GM18907 (cell line): ENCODE measurements at regions not wholly inside any gene's neighbourhood (a gene's known extent, or its start where the extent isn't known, plus 50 kb on each side); places are given as distances from the start of the nearest gene placed in this dataset.

Experiments
- ATAC-seq: cut with Tn5 transposase; IDR thresholded peaks from one replicate; pipeline ENCODE4 v1.9.1; 2021; ENCODE audit warnings: mild to moderate bottlenecking, moderate library complexity; ENCODE audit not compliant: unreplicated experiment

DNA sequence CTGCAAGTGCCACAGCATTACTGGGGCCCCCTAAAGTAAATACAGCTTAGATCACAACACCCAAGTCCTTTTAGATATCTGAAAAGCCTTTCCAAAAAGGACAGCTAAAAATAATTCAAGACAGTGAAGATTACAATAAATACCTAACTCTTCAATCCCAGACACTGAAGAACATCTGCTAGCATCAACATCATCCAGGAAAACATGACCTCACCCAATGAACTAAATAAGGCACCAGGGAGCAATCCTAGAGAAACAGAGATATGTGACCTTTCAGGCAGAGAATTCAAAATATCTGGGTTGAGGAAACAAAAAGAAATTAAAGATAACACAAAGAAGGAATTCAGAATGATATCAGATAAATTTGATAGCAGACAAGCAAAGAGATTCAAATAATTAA is 71.7 kb upstream of the TTC14 start:
- ATAC-seq = no peak

DNA sequence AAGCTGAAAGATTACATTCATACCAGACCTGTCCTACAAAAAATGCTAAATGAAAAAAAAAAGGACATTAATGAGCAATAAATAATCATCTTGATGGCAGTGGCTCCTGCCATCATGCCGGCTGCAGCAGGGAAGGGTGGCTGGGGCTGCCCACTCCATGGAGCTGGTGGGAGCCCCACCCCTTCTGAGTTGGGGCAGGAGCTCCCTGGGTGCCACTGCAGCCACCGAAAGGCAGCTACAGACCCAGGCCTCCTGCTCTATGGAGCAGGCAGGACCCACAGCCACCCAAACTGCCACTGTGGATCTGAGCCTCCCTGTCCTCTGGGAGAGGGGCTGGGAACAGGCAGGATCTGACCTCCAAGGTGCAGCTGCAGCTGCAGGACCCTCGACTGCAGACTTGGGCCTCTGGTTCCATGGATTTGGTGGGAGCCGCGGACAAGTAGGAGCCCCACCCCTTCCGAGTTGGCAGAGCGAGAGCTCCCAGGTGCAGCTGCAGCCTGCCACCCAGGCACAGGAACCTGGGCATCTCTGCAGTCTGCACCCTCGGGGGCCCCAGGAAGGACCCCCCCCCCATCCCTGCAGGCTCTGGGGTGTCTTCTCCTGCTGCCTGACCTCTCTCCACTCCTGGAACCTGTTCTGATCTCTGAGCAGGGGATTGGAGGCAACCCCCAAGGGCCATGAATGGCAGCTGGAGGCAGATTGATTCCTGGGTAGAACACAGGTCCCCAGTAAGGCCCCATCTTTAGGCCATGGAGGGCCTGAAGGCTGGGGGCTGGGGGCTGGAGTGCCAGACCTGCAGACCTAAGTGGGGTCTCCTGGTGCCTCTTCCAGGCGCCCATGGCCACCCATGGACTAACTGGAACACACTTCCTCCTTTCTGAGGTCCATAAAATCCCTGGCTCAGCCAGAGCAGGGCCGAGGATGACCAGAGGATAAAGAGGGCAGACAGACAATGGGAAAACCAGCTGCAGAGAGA is 70.4 kb upstream of the TTC14 start:
- no peak for ATAC-seq

DNA sequence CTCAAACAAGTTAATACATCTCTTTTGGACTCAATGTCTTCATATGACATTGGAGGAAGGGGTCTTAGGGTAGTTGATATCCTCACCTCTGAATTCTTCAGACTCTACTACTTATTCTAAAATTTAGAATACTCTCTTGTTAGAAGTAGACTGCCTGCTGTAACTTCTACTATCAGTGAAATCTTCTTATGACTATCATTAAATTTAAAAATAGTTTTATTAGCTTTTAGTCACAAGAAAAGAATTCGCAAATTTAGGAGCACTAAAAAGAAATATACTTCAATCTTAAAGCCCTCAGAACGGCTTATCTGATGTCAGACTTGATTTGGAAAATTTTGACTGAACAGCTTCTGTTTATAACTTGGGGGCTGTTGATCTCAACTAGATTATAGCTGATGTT is 67.1 kb upstream of the TTC14 start:
- ATAC-seq = no peak

DNA sequence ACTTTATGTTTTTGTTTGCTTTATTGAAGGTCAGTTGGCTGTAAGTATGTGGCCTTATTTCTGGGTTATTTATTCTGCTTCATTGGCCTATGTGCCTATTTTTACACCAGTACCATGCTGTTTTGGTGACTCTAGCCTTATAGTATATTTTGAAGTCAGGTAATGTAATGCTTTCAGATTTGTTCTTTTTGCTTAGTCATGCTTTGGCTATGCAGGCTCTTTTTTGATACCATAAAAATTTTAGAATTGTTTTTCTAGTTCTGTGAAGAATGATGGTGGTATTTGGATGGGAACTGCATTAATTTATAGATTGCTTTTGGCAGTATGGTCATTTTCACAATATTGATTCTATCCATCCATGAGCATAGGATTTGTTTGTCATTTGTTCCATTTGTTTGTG is 63.5 kb upstream of the TTC14 start:
- no peak for ATAC-seq

DNA sequence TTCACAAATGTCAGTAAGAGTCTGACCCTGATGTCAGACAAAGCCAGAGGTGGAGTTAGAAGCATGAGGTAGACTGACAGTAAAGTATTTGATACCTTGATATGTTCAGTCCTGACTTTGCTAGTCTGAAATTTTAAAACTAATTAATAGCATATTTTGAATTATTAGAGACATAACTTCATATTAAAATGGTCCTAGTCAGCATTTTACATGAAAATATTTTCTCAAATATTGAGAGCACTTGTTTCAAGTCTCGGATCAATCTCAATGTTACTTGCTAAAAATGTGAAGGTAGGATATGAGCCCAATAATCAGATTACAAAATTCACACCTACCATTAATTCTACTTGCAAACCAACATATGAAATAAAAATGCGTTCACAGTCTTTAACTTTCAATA is 58.1 kb upstream of the TTC14 start:
- no peak for ATAC-seq

DNA sequence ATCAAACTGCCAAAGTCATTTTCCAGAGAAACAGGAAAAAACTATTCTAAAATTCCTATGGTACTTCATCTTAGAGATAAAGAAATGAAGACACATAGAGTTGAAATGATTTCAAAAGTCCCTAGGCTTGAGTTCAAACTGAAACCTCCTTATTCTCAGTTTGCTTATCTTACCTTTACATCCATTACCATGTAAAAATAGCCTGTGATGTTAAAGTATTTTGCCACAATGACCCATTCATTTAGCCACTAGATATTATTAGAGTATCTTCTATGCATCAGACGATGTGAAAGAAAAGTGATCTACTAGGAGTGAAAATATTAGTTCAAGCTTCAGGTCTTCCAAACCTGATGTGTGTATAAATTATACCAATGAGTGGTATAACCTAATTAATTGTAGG is 55.1 kb upstream of the TTC14 start:
- ATAC-seq = no peak

DNA sequence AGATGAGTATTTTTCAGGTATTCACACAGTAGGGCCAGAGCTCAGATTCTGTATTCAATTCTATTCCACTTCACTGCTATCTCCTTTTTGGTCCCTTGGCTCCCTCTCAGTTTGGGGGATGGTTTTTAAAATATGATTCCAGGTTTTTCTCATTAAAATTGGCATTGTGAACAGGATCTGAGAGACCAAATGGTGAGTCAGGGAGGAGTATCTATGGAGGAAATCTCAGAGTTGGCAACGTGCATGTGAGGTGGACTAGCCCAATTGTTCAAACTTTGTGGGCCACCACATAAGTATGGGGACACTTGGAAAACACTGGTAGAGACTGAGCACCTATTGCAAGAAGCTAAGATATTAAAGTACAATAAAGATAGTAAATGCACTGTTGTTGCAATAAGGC is 53.9 kb upstream of the TTC14 start:
- no peak for ATAC-seq
